Activated naive CD8-positive, alpha-beta T cell treated with anti-CD3 and anti-CD28 coated beads for 36 hours (primary cell): ENCODE measurements at regions not wholly inside any gene's neighbourhood (a gene's known extent, or its start where the extent isn't known, plus 50 kb on each side); places are given as distances from the start of the nearest gene placed in this dataset.
"Not testable (repeated sequence)": the region's sequence is repeated elsewhere in the genome, so short reads cannot be mapped to it uniquely, and the experiment has no call there.

ENCODE experiments used
- DNase-seq: peaks from one replicate; pipeline ENCODE4 v3.0.0; 2021
- H3K27ac Mint-ChIP-seq: one replicate; pipeline ENCODE4 v1.8.0; 2022; ENCODE audit warnings: mild to moderate bottlenecking, moderate library complexity, mixed read lengths
- H3K27me3 Mint-ChIP-seq: one replicate; pipeline ENCODE4 v1.8.0; 2022; ENCODE audit warnings: mild to moderate bottlenecking, mixed read lengths
- H3K36me3 Mint-ChIP-seq: one replicate; pipeline ENCODE4 v1.8.0; 2021; ENCODE audit warnings: mild to moderate bottlenecking, mixed read lengths
- H3K4me1 Mint-ChIP-seq: one replicate; pipeline ENCODE4 v1.8.0; 2021; ENCODE audit warnings: mixed read lengths
- H3K4me3 Mint-ChIP-seq: one replicate; pipeline ENCODE4 v1.8.0; 2022; ENCODE audit warnings: mild to moderate bottlenecking, moderate library complexity, mixed read lengths
- H3K9me3 Mint-ChIP-seq: one replicate; pipeline ENCODE4 v1.8.0; 2022; ENCODE audit warnings: mixed read lengths

GRCh38 chr11:116328391-116328790, 444.4 kb downstream of the BUD13 start:
- Mint-ChIP-seq H3K36me3 (no peaks in the 10 kb centered on the region), H3K27me3 (peaks cover 15% of the 10 kb centered on the region), H3K4me3 (no peak overlapping the region), H3K9me3 (no peaks in the 10 kb centered on the region), H3K4me1 (no peaks in the 10 kb centered on the region), H3K27ac (no peak overlapping the region)
- no peak for DNase-seq

- Mint-ChIP-seq H3K27ac (no peak overlapping the region), H3K36me3 (no peaks in the 10 kb centered on the region), H3K27me3 (peaks cover 10% of the 10 kb centered on the region), H3K4me1 (no peaks in the 10 kb centered on the region), H3K9me3 (peaks cover 1% of the 10 kb centered on the region), H3K4me3 (no peak overlapping the region)
- no peak for DNase-seq
These were observed 446.6 kb downstream of the BUD13 start for GRCh38 chr11:116326146-116326545.

GRCh38 chr11:116325247-116325646, 447.5 kb downstream of the BUD13 start:
- no peak for DNase-seq
- Mint-ChIP-seq H3K27ac (no peak overlapping the region), H3K4me1 (no peaks in the 10 kb centered on the region), H3K4me3 (no peak overlapping the region), H3K9me3 (peaks cover 2% of the 10 kb centered on the region), H3K27me3 (peaks cover 10% of the 10 kb centered on the region), H3K36me3 (no peaks in the 10 kb centered on the region)

GRCh38 chr11:116324077-116324476, 448.7 kb downstream of the BUD13 start:
- not testable (repeated sequence) for H3K36me3 Mint-ChIP-seq, H3K9me3 Mint-ChIP-seq, H3K27ac Mint-ChIP-seq, DNase-seq, H3K4me3 Mint-ChIP-seq, H3K4me1 Mint-ChIP-seq, H3K27me3 Mint-ChIP-seq

GRCh38 chr11:116317212-116317611, 455.6 kb downstream of the BUD13 start:
- no peak overlapping the region for H3K27ac Mint-ChIP-seq
- H3K4me1 Mint-ChIP-seq: no peaks in the 10 kb centered on the region
- H3K27me3 Mint-ChIP-seq: peaks cover 18% of the 10 kb centered on the region
- H3K4me3 Mint-ChIP-seq: no peak overlapping the region
- DNase-seq: no peak
- H3K9me3 Mint-ChIP-seq: peaks cover 2% of the 10 kb centered on the region
- no peaks in the 10 kb centered on the region for H3K36me3 Mint-ChIP-seq

- Mint-ChIP-seq H3K27me3 (peaks cover 28% of the 10 kb centered on the region), H3K4me3 (no peak overlapping the region), H3K9me3 (no peaks in the 10 kb centered on the region), H3K4me1 (no peaks in the 10 kb centered on the region), H3K36me3 (no peaks in the 10 kb centered on the region), H3K27ac (no peak overlapping the region)
- DNase-seq: no peak
These were observed 458.8 kb downstream of the BUD13 start for GRCh38 chr11:116314006-116314405.

- H3K9me3 Mint-ChIP-seq: no peaks in the 10 kb centered on the region
- DNase-seq: no peak
- no peaks in the 10 kb centered on the region for H3K36me3 Mint-ChIP-seq
- no peaks in the 10 kb centered on the region for H3K4me1 Mint-ChIP-seq
- no peak overlapping the region for H3K27ac Mint-ChIP-seq
- H3K4me3 Mint-ChIP-seq: no peak overlapping the region
- peaks cover 28% of the 10 kb centered on the region for H3K27me3 Mint-ChIP-seq
These were observed 460.0 kb downstream of the BUD13 start for GRCh38 chr11:116312570-116313391.

GRCh38 chr11:116311206-116311605, 461.6 kb downstream of the BUD13 start:
- H3K27ac Mint-ChIP-seq: no peak overlapping the region
- no peaks in the 10 kb centered on the region for H3K36me3 Mint-ChIP-seq
- H3K4me3 Mint-ChIP-seq: no peak overlapping the region
- H3K4me1 Mint-ChIP-seq: no peaks in the 10 kb centered on the region
- DNase-seq: no peak
- no peaks in the 10 kb centered on the region for H3K9me3 Mint-ChIP-seq
- peaks cover 30% of the 10 kb centered on the region for H3K27me3 Mint-ChIP-seq

- no peak overlapping the region for H3K27ac Mint-ChIP-seq
- H3K36me3 Mint-ChIP-seq: no peaks in the 10 kb centered on the region
- no peak for DNase-seq
- H3K9me3 Mint-ChIP-seq: no peaks in the 10 kb centered on the region
- peaks cover 31% of the 10 kb centered on the region for H3K27me3 Mint-ChIP-seq
- H3K4me3 Mint-ChIP-seq: no peak overlapping the region
- H3K4me1 Mint-ChIP-seq: no peaks in the 10 kb centered on the region
These were observed 462.1 kb downstream of the BUD13 start for GRCh38 chr11:116310698-116311097.

GRCh38 chr11:116310226-116310625, 462.6 kb downstream of the BUD13 start:
- H3K4me1 Mint-ChIP-seq: no peaks in the 10 kb centered on the region
- H3K4me3 Mint-ChIP-seq: no peak overlapping the region
- H3K9me3 Mint-ChIP-seq: no peaks in the 10 kb centered on the region
- H3K36me3 Mint-ChIP-seq: no peaks in the 10 kb centered on the region
- H3K27ac Mint-ChIP-seq: no peak overlapping the region
- peaks cover 31% of the 10 kb centered on the region for H3K27me3 Mint-ChIP-seq
- no peak for DNase-seq

- Mint-ChIP-seq H3K4me3 (no peak overlapping the region), H3K27me3 (peaks cover 31% of the 10 kb centered on the region), H3K9me3 (no peaks in the 10 kb centered on the region), H3K4me1 (no peaks in the 10 kb centered on the region), H3K27ac (no peak overlapping the region), H3K36me3 (no peaks in the 10 kb centered on the region)
- no peak for DNase-seq
These were observed 463.3 kb downstream of the BUD13 start for GRCh38 chr11:116309446-116309845.

- Mint-ChIP-seq H3K9me3 (no peaks in the 10 kb centered on the region), H3K36me3 (no peaks in the 10 kb centered on the region), H3K4me3 (no peak overlapping the region), H3K4me1 (no peaks in the 10 kb centered on the region), H3K27me3 (peaks cover 3% of the 10 kb centered on the region), H3K27ac (no peak overlapping the region)
- DNase-seq: no peak
These were observed 470.0 kb downstream of the BUD13 start for GRCh38 chr11:116302756-116303155.

- Mint-ChIP-seq H3K4me3 (no peak overlapping the region), H3K36me3 (no peaks in the 10 kb centered on the region), H3K9me3 (no peaks in the 10 kb centered on the region), H3K27ac (no peak overlapping the region), H3K4me1 (no peaks in the 10 kb centered on the region), H3K27me3 (peaks cover under 1% of the 10 kb centered on the region)
- DNase-seq: no peak
These were observed 471.6 kb downstream of the BUD13 start for GRCh38 chr11:116301141-116301540.

- no peak for DNase-seq
- Mint-ChIP-seq H3K4me1 (no peaks in the 10 kb centered on the region), H3K9me3 (no peaks in the 10 kb centered on the region), H3K27me3 (no peaks in the 10 kb centered on the region), H3K27ac (no peak overlapping the region), H3K4me3 (no peak overlapping the region), H3K36me3 (no peaks in the 10 kb centered on the region)
These were observed 472.6 kb downstream of the BUD13 start for GRCh38 chr11:116300232-116300631.

GRCh38 chr11:116294630-116295029, 478.2 kb downstream of the BUD13 start:
- Mint-ChIP-seq H3K4me1 (no peaks in the 10 kb centered on the region), H3K4me3 (no peak overlapping the region), H3K27ac (no peak overlapping the region), H3K27me3 (peaks cover under 1% of the 10 kb centered on the region), H3K9me3 (peaks cover 2% of the 10 kb centered on the region), H3K36me3 (no peaks in the 10 kb centered on the region)
- no peak for DNase-seq

- Mint-ChIP-seq H3K36me3 (no peaks in the 10 kb centered on the region), H3K4me3 (no peak overlapping the region), H3K27ac (no peak overlapping the region), H3K4me1 (no peaks in the 10 kb centered on the region), H3K27me3 (peaks cover 3% of the 10 kb centered on the region), H3K9me3 (peaks cover 5% of the 10 kb centered on the region)
- no peak for DNase-seq
These were observed 484.9 kb downstream of the BUD13 start for GRCh38 chr11:116287866-116288265.
